HG02938 (cell line): ENCODE measurements at regions not wholly inside any gene's neighbourhood (a gene's known extent, or its start where the extent isn't known, plus 50 kb on each side); places are given as distances from the start of the nearest gene placed in this dataset.

Source experiments
- ATAC-seq: cut with Tn5 transposase; IDR thresholded peaks from one replicate; pipeline ENCODE4 v1.9.1; 2021; ENCODE audit warnings: mild to moderate bottlenecking, moderate library complexity; ENCODE audit not compliant: unreplicated experiment

DNA sequence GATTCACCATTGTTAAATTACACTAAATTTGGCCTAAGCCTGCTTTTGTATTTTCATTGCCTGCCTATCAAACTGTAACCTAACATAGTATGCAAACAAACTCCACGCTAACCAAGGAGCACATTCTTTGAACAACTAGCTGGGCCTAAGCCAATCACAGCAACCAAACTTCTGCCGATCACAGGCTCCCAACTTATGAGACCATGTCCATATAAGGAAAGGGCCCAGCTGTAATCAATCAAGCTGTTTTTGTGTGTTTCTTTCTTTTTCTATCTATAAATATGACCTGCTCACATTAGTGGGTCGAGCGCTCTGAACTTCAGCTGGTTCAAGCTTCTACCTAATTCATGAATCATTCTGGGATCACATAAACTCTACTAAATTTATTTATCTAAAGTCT lies 473.6 kb downstream of the SI start:
- ATAC-seq = no peak

DNA sequence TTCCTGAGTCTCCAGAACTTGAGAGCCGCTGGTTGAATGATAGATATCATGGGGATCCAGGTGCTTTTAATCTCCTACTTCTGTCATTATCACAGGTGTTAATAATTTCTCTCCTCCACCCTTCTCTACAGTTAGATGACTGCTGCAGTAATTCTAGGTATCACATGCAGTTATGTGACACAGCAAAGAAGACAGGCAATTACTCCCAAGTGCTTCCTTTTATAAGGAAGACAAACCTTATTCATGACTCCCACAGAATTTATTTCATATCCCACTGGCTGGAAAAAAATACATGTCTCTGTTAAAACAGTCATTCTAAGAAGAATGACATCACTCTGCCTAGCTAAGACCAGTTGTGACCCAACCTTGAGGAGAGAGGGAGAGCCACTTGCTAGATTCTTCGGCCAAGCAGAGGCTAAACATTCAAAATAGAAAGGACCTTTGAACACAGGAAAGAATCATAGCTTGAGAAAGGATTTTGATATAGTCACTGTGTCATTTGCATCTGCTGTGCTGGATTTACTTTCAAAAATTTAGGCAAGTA lies 500.6 kb downstream of the SI start:
- no peak for ATAC-seq

DNA sequence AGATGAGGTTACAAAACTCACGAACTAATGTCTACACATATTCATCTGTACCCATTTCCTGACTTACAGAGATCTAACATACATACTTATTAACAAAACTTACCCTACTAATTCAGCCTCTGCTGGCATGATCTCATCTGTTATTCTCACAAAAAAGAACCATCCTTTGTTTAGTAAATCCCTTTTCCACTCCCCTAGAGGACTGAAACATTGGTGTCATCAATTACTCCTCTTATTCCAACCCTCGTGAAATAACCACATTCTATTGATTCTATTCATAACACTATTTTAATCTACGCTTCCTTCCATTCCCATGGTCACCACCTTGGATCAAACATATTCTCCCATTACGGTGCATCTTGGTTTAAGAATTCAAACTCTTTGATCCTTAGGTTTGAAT lies 505.9 kb downstream of the SI start:
- ATAC-seq = no peak

DNA sequence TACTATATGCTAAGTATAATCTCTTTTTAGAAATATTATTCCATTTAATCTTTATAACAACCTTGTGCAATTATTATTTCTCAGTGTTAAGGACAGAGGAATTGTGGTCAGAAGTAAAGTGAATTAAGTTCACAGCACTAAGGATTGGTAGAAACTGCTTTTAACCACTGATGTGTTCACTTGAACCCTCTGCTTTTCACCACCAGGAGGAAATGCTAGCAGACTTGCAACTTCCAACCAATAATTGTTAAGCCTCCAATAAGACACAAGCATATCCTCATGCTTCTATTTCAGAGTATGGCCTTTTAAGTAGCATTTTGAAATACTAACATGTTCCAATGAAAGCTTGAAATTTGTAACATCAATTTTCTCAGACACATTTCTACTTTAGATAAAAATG lies 527.4 kb downstream of the SI start:
- ATAC-seq = no peak

DNA sequence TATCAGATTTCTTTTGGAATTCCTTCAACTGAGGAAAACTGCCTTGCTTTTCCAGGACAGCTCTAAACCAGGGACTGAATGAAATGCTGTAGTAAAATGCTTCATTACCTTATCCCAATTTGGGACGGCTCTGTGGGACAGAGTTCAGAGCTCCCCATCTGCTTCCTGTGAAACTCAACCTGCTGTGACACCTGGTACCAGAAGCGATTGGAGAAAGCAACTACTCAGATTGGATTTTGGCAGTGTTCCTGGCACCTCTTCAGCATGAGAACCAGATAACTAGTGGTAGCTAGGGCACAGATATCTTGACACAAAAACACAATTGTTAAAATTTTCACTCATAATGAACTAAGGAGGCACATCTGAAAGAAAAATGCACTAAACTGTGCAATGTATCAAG lies 539.1 kb downstream of the SI start:
- ATAC-seq = no peak

DNA sequence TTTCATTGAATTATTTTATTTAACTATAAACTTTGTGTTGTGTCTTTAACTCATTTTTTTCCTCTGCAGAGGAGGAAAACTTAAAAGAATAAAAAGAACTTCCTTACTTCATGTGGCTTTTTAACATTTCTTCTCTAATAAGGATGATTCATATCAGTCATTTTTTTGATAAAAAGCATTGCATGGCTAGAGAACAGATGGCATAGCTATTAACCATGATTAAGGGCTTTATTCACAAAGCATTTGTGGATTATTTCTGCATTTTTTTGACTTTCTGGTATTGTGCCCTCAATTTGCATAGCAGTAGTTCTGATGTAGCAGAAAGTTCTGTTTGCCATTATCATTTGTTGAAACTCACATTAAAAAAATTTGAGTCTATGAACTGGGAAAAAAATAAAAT lies 540.8 kb downstream of the SI start:
- no peak for ATAC-seq

DNA sequence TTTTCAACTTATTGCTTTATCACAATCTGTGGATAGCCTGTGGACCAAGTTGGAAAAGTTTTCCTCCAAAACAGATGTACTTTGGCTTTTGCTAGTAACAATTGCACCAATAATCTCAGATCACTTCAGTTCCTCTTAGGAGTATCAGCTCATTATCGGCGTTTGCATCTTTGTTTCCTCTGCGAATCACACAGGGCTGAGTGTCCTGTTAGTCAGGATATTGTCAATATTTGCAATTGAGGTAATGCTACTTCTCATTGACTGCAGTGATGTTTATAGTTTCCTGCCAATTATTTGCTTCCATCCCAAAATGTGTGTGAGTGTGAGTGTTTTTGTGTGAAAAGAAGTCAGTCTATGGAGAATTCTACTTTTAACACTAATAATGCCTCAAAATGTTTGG lies 545.0 kb downstream of the SI start:
- no peak for ATAC-seq

DNA sequence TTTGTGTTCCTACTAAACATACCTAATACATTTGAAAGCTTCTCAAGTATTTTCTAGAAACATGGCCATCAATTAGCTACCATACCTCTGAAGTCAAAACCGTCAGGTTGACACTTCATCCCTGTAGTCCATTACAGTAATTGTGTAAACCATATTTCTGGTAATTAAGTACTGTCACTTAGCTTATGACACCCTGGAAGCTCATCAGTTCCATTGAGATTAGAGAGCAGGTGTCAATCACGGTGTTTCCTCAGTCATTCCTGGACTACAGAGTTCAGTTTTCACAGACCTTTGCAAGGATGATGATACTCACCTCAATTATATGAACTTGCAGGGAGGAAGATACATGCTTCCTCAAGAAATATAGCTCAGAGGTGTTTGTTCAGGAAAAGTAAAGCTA lies 552.0 kb downstream of the SI start:
- ATAC-seq = no peak

DNA sequence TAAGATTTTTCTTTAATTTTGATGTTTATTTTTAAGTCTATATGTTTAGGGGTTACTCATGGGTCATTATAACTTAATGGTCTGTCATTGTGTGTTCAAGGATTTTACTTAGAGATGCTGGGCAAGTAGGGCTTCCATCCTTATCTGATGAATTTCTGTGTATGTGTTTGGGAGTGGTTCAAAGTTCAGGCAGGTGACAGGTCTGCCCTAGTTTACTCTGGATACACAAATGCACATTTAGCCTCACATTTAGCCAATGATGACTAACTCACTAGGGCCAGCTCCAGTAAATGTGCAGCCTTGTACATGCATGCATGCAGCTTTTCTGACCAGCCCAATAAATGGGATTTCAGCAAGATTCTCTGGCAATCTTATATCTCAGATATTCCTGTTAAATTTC lies 554.1 kb downstream of the SI start:
- ATAC-seq = no peak

DNA sequence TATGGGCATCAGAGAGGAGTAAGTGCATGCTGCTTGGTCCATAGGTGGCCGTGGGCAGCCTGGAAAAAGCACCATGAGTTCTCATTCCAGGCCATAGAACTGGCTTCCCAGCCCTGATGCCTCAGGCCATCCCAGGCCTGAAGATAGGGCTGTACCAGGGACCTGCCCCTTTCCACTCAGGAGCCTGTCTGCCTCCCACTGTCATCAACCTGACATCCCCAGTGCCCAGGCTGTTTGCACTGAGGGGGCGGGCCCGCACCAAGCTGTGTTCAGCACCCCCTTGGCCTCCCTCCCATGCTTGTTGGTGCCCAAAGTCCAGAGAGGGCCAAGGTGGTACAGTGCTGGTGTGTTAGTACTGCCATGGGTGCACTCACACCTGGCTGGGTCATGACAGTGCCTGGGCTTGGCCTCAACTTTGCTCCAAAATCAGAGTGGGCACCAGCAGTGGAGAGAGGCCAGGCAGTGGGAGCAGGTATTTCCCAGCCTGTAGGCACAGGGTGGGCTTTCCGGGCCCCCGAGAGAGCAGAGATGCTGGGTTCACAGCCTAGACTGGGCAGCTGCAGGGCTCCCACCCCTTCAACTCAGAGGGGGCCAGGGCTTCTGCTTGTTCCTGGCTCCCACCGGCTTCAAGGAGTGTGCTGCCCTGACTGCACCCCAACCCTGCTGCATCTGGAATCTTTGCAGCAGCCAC lies 556.1 kb downstream of the SI start:
- ATAC-seq = no peak

DNA sequence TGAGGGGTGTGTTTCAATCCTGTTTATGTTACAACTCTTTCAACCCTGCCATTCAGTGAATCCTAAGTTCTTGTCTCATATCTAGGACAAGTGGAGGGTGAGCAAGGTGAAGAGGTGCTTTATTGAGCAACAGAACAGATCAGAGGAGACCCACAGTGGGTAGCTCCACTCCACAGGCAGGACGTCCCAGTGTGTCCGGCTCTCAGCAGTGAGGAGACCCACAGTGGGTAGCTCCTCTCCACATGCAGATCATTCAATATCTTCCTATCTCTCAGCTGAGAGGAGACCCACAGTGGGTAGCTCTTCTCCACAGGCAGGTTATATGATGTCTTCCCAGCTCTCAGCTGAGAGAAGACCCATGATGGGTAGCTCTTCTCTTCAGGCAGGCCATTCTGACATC lies 556.7 kb downstream of the SI start:
- no peak for ATAC-seq

DNA sequence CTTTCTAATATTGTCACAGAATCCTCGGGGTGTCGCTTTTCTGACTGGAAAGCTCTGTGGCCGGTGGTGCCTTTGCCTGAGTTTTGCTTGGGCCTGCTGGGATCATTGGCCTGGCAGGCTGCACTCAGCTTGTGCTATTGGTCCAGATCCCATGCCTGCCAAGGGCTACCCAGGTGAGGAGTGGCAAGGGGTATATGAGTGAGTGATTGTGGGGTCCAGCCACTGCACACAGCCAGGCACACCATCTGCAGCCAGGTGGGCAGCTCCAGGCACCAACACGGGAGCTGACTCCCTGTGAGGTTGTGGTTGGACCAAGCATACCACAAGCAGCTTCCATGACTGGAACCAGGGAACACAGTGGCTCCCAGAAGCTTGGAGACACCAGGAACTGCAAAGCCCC lies 557.2 kb downstream of the SI start:
- ATAC-seq = no peak

DNA sequence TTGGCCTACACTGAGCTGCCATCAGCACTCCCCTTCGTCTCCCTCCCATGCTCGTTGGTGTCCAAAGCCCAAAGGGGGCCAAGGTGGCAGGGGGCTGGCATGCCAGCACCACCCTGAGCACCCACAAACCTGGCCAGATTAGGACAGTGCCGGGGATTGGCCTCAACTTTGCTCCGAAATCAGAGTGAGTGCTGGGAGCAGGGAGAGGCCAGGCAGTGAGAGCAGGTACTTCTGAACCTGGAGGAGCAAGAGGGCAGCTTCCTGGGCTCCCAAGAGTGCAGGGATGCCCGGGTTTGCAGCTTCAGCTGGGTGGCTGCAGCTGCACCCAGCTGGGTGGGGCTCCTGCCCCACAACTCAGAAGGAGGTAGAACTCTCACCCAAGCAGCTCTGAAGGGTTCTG lies 563.0 kb downstream of the SI start:
- no peak for ATAC-seq

DNA sequence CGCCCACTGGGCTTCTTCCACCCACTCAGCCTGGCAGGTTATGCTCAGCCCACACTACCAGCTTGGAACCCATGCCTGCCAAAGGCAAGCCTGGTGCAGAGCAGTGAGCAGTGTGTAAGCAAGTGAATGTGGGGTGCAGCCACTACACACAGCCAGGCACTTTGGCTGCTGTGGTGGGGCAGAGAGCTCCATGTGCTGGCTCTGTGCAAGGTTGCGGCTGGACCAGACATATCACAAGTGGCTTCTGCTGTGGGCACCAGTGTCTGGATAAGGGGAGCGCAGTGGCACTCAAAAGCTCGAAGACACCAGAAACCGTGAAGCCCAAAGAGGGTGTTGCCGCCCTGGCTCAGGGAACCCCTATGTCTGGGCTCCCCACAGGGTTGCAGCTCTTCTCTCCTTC lies 563.7 kb downstream of the SI start:
- ATAC-seq = no peak

DNA sequence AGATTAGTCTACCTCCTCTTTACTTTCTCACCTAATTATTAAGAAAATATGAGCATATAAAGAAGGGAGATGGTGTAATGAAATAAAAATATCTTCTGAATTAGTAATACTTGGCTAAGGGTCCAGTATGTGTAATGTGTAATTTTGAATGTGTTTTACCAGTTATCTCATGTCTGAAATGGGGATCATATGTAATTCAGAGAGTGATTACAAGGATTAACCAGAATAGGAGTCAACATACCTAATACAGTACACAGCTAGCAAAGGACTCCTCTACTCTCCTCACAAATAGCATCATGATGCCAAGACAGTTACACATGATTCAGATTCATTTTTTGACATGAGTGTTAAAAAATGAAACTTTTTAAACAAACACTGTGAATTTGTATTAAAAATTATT lies 570.4 kb downstream of the SI start:
- ATAC-seq = no peak

DNA sequence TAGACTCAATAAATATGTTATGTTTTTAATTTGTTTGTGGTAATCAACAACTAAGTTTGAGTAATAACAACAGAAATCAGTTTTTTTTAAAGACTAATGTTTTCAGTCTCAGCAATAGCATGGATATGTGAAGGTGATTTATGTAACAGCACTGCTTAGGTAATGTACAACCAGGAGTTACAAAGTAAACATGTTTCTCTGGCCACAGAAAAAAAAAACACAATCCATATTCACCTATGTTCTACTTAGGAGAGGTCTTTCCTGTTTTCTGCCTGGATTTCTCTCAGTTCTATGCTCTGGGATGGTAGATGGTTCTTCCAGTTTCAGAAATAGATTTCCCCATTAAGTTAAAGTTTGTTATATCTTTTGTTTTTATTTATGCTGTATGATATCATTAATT lies 579.4 kb downstream of the SI start:
- ATAC-seq = no peak

DNA sequence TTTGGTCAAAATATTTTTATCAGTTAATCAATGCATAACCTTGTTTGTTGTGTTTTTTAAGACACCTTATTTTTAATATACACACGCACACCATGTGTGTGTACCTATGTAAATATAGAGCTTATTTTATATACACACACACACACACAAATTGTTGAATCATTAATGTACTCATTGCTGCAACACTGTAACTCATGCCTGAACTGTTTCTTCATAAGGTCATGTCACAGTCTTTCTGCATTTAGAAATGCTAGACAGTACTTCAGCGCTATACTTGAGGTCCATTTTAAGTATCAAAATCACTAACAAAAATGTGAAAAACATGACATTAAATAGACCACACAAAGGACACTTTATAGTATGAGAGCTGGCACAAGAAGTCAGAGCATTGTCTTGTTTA lies 589.4 kb downstream of the SI start:
- no peak for ATAC-seq

DNA sequence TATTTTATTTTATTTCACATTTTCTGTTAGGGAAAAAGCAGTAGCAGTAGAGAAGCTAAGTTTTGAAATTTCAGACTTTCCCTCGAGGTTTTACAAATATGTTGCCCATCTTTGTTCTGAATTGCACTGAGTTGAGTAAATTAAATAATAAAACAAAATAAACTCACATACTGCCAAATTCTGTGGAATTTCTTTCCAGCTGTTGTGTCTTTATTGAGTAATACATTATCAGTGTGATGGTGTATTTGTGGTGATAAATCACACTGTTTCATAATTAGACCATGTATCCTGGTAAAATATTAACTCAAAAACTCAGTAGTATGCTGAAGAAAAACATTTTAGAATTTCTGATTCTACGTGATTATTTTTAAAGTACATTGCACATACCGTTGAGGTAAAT lies 592.1 kb downstream of the SI start:
- no peak for ATAC-seq

DNA sequence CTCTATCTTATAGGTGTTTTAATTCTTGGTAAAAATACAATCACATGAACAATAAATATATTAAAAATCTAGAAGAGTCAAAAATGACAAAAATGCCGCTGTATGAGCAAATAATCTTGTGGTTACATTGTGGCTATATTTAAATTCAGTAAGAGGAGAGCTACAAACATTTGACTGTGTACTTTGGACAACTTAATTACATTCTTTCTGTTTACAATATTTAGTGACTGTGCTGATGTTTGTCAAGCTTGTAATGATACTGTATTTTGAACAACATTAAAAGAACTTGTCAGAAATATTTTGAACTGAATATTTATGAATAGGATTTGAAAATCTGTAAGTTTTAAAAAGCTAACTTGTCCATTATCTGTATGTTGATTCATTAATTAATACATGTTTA lies 598.3 kb downstream of the SI start:
- no peak for ATAC-seq

DNA sequence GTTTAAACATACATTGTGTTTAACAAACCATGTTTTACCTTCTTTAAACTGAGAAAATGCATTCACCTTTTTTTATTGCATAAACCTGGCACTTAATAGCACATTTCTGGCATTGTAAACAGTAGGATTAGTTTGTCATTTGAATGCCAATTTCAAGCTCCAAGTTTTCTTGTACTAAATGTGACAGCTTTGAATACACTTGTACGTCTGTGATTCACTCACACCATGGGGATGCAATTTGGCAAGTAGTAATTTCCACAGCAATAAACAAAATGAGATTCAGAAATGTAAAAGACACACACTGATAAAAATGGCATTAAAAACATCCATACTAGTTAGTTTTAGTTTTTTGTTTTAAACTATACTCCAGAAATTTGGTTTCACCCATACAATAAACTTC lies 598.9 kb downstream of the SI start:
- no peak for ATAC-seq

DNA sequence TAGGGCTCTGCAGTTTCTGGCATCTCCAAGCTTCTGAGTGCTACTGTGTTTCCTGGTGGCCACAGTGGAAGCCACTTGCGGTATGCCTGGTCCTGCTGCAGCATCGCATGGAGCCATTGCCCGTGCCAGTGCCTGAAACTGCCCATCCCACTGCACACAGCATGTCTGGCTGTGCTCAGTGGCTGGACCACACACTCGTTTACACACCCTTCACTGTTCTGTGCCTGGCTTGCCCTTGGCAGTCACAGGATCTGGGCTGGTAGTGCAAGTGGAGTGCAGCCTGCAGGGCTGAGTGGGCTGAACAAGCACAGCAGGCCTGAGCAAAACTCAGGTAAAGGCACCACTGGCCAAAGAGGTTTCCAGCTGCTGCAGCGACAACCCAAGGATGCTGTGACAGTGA lies 600.0 kb downstream of the SI start:
- ATAC-seq = no peak

DNA sequence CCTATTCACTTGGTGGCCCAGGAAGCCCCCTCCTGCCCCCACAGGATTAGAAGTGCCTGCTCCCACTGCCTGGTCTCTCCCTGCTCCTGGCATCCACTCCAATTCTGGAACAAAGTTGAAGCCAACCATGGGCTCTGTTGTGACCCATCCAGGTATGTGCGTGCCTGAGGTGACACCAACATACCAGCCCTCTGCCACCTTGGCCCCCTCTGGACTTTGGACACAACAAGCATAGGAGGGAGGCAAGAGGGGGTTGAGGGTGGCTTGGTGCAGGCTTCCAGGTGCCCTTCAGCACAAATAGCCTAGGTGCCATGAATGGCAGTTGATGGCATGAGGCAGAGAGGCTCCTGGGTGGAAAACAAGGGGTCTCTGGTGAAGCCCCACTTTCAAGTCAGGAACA lies 600.9 kb downstream of the SI start:
- ATAC-seq = no peak

DNA sequence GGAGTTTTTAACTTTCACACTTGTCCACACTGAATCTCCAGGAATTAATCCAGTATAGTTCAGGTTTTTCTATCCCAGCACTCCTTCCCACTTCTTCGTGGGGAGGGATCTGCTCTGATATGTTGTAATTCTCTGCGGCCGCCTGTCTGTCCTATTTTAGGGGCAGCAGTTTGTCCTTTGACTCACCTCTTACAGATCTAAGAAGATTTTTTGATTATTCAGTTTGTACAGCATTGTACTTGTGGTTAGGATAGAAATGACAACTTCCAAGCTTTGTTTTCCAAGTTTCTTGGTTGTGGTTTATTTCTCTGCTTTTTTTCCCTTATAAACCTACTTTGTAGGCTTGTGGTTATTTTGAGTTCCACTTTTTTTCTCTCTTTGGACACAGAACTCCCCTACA lies 601.7 kb downstream of the SI start:
- ATAC-seq = no peak
